Neural crest cell (in vitro differentiated cells): ENCODE measurements at regions not wholly inside any gene's neighbourhood (a gene's known extent, or its start where the extent isn't known, plus 50 kb on each side); places are given as distances from the start of the nearest gene placed in this dataset.

Experiments used
- DNase-seq: peaks from one replicate; pipeline ENCODE4 v3.0.0; 2021; ENCODE audit warnings: low read depth, mixed read lengths, low spot score
- H3K27ac Mint-ChIP-seq: one replicate; pipeline ENCODE4 v1.8.0; 2021; ENCODE audit warnings: mild to moderate bottlenecking, mixed read lengths; ENCODE audit not compliant: unreplicated experiment
- H3K27me3 Mint-ChIP-seq: 2 replicates; pipeline ENCODE4 v1.8.0; 2021; ENCODE audit warnings: low read depth, mild to moderate bottlenecking, mixed read lengths
- H3K36me3 Mint-ChIP-seq: 2 replicates; pipeline ENCODE4 v1.8.0; 2021; ENCODE audit warnings: low read depth, mild to moderate bottlenecking, mixed read lengths
- H3K4me1 Mint-ChIP-seq: 2 replicates; pipeline ENCODE4 v1.8.0; 2021; ENCODE audit warnings: mixed read lengths
- H3K4me3 Mint-ChIP-seq: one replicate; pipeline ENCODE4 v1.8.0; 2021; ENCODE audit warnings: mild to moderate bottlenecking, mixed read lengths
- H3K9me3 Mint-ChIP-seq: 2 replicates; pipeline ENCODE4 v1.8.0; 2021; ENCODE audit warnings: mixed read lengths
- CTCF ChIP-seq: fragments of 200-600 bp; sonication (generic); conservative IDR thresholded peaks from 2 replicates; pipeline ENCODE4 v1.5.0; 2021; ENCODE audit warnings: antibody characterized with exemption, mild to moderate bottlenecking

- DNase-seq = no peak
- Mint-ChIP-seq H3K27me3 (no peaks in the 10 kb centered on the region), H3K36me3 (no peaks in the 10 kb centered on the region), H3K4me3 (no peak overlapping the region), H3K9me3 (no peaks in the 10 kb centered on the region), H3K4me1 (peaks cover 11% of the 10 kb centered on the region), H3K27ac (no peak overlapping the region)
- TF ChIP-seq CTCF = no peak
Measured at GRCh38 chr5:89087551-89088318, 204.8 kb upstream of the MEF2C start.

- Mint-ChIP-seq H3K9me3 (no peaks in the 10 kb centered on the region), H3K36me3 (no peaks in the 10 kb centered on the region), H3K27ac (no peak overlapping the region), H3K27me3 (no peaks in the 10 kb centered on the region), H3K4me1 (peaks cover 11% of the 10 kb centered on the region), H3K4me3 (no peak overlapping the region)
- TF ChIP-seq CTCF = no peak
- DNase-seq = no peak
Measured at GRCh38 chr5:89087128-89087527, 204.1 kb upstream of the MEF2C start.

- Mint-ChIP-seq H3K4me1 (peaks cover 11% of the 10 kb centered on the region), H3K27me3 (no peaks in the 10 kb centered on the region), H3K27ac (no peak overlapping the region), H3K4me3 (no peak overlapping the region), H3K36me3 (no peaks in the 10 kb centered on the region), H3K9me3 (no peaks in the 10 kb centered on the region)
- TF ChIP-seq CTCF = no peak
- no peak for DNase-seq
Measured at GRCh38 chr5:89086390-89087086, 203.6 kb upstream of the MEF2C start.

- TF ChIP-seq CTCF = no peak
- H3K9me3 Mint-ChIP-seq = no peaks in the 10 kb centered on the region
- peaks cover 7% of the 10 kb centered on the region for H3K4me1 Mint-ChIP-seq
- no peak overlapping the region for H3K27ac Mint-ChIP-seq
- no peaks in the 10 kb centered on the region for H3K27me3 Mint-ChIP-seq
- DNase-seq = no peak
- H3K36me3 Mint-ChIP-seq = no peaks in the 10 kb centered on the region
- H3K4me3 Mint-ChIP-seq = no peak overlapping the region
Measured at GRCh38 chr5:89083791-89084190, 200.8 kb upstream of the MEF2C start.

GRCh38 chr5:89081360-89081759 lies 198.4 kb upstream of the MEF2C start:
- DNase-seq = no peak
- Mint-ChIP-seq H3K36me3 (no peaks in the 10 kb centered on the region), H3K9me3 (no peaks in the 10 kb centered on the region), H3K27ac (no peak overlapping the region), H3K27me3 (no peaks in the 10 kb centered on the region), H3K4me3 (no peak overlapping the region), H3K4me1 (peaks cover 7% of the 10 kb centered on the region)
- TF ChIP-seq CTCF = no peak
